ENCODE measurements at regions not wholly inside any gene's neighbourhood (a gene's known extent, or its start where the extent isn't known, plus 50 kb on each side); places are given as distances from the start of the nearest gene placed in this dataset.

DNA sequence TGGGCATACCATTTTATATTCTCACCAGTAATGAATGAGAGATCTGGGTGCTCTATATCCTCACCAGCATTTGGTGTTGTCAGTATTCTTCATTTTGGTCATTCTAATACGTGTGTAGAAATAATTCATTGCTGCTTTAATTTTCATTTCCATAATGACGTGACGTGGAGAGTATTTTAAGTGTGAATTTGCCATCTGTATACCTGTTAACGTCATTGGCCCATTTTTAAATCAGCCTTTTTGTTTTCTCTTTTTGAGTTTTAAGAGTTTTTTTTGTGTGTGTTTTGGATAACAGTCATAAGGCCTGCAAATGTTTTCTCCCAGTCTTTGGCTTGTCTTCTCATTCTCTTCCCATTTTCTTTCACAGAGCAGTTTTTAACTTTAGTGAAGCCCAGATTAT lies 74.4 kb upstream of the SYT1 start:
- no peak for TF ChIP-seq CTCF (IDR thresholded peaks at IDR 0.05; ENCODE audit: extremely low read depth in 1 of 2, insufficient read depth in 1 of 2, low read depth in 1 of 2, low read length in 2 of 2)
- TF ChIP-seq POLR2A (IDR thresholded peaks at IDR 0.05; ENCODE audit: low read depth, low read length), result no peak
- TF ChIP-seq MAX (IDR thresholded peaks at IDR 0.05; ENCODE audit: insufficient read depth, insufficient read length), result no peak
- no peak for TF ChIP-seq POLR2AphosphoS5 (IDR thresholded peaks at IDR 0.05; ENCODE audit: insufficient read depth, low read depth, low read length)
